ENCODE measurements at regions not wholly inside any gene's neighbourhood (a gene's known extent, or its start where the extent isn't known, plus 50 kb on each side); places are given as distances from the start of the nearest gene placed in this dataset.

DNA sequence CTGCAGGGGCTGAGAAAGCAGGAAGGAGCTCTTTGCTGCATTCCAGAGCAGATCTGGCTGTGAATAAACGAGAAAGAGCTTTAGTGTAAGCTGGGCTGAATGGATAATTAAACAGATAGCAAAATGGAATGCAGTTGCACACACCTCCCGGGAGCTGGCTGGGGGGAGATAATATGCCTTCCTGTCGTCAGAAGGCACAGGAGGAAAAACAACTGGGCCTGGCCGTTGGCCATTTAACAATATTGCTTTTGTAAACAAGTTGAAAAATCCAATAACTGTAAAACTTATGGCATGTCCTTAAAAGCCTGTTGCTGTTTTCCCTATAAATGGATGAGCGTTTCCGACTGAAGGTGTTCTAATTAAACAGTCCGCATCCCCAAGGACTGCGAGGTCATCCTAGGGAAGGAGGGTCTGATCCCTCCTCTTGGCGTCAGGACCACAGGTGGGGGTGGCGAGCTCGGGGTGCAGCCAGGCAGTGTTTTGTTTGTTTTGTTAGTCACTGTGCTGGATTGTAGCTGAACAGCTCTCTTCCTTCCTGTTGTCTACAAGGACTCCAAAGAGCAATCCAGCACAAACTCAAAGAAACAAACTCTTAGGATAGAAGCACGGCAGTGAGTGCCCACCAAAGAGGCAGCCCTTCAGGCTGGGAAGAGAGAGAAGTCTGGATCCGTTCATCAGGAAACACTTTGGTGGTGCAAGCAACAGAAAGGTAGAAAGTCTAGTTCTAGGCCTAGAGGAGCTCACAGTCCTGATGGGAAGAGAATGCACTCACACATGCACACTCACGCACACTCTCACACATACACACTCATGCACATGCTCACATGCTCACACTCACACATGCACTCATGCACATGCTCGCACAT lies 133.4 kb upstream of the SMAD3 start (continued):
- peak; percentile 40; the same call in 1 of the 2 replicates for TF ChIP-seq CBX3 (IDR thresholded peaks at IDR 0.05; ENCODE audit: low read depth)
- TF ChIP-seq CEBPB (IDR thresholded peaks at IDR 0.05; ENCODE audit: low read depth), result 0 out of 2 replicates have a peak, but pooled peaks have one; percentile 24
- peak; percentile 72; the same call in 1 of the 2 replicates for TF ChIP-seq FOSL1 (IDR thresholded peaks at IDR 0.05; ENCODE audit: low read depth)

DNA sequence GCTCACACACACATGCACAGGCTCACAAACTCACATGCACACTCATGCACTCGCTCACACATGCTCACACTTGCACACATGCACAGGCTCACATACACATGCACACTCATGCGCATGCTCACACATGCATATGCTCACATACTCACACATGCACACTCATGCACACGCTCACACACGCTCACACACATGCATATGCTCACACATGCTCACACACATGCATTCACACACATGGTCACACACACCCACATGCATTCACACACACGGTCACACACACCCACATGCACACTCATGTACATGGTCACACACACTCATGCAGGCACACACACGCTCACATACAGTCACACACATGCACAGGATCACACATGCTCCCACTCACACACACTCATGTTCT lies 132.8 kb upstream of the SMAD3 start:
- no peak for DNase-seq (ENCODE audit: low read depth, low spot score)
- CTCF ChIA-PET, result interaction anchor here (1.3 kb wide), 1 partner anchor 14 kb away, joined by 4 read pairs; no protein-coding TSS in a partner anchor
- POLR2A ChIA-PET, result no interaction called here
- intact Hi-C loops (cut with micrococcal nuclease), result no loop called here
- BruUV-seq (replicated peaks), result no TSS peak
- no peak overlapping the region for H2AFZ ChIP-seq (ENCODE audit: low read depth, low read length, poor library complexity, severe bottlenecking)
- H3K4me1 ChIP-seq (ENCODE audit: control insufficient read depth in 1 of 2, insufficient read depth in 2 of 2, low read length in 2 of 2), result peaks cover 32 to 36% of the 10 kb centered on the region in 2 experiments
- ATAC-seq, result no peak
- H3K4me3 ChIP-seq (replicated peaks in 1 of 2; ENCODE audit: low read depth in 1 of 2, low read length in 2 of 2), result peak overlapping the region in 1 of 2 experiments; percentile 47; a peak in 2 of 4 replicates
- TF ChIP-seq MAX (IDR thresholded peaks at IDR 0.05) (peak; percentile 51; the same call in 1 of the 2 replicates), RAD21 (IDR thresholded peaks at IDR 0.05; ENCODE audit: low read depth) (no peak), TCF7L2 (IDR thresholded peaks at IDR 0.05; ENCODE audit: borderline replicate concordance, extremely low read depth, insufficient read depth, insufficient read length) (no peak), FOSL1 (IDR thresholded peaks at IDR 0.05; ENCODE audit: low read depth) (no peak)
- peak overlapping the region; percentile 88 for H3K27ac ChIP-seq (ENCODE audit: low read depth, low read length)
- no peaks in the 10 kb centered on the region for H3K27me3 ChIP-seq (ENCODE audit: insufficient read depth, low read length)
- H3K36me3 ChIP-seq (ENCODE audit: control insufficient read depth in 1 of 2, insufficient read depth in 2 of 2, low read length in 2 of 2), result no peaks in the 10 kb centered on the region
- H3K9me3 ChIP-seq (ENCODE audit: control insufficient read depth in 1 of 2, insufficient read depth in 1 of 2, low read depth in 1 of 2, low read length in 2 of 2), result peaks cover 0 to 23% of the 10 kb centered on the region in 2 experiments; a peak in 1 of 4 replicates
- no peaks in the 10 kb centered on the region for H3K79me2 ChIP-seq (ENCODE audit: insufficient read depth, low read length)
- H4K20me1 ChIP-seq (ENCODE audit: insufficient read depth), result no peaks in the 10 kb centered on the region
- peak overlapping the region; percentile 84 for H3K4me2 ChIP-seq (ENCODE audit: low read length)
- peak overlapping the region; percentile 42; the same call in 1 of the 2 replicates for H3K9ac ChIP-seq (ENCODE audit: low read length)
- RAD21 ChIA-PET (ENCODE audit: low non-redundant PET in 1 of 2, low total read pairs in 2 of 2, uncharacterized antibody in 2 of 2, unreplicated experiment in 2 of 2), result no interaction called here
- H3K9me2 ChIP-seq (ENCODE audit: insufficient read depth), result no peaks in the 10 kb centered on the region
